ENCODE measurements at regions not wholly inside any gene's neighbourhood (a gene's known extent, or its start where the extent isn't known, plus 50 kb on each side); places are given as distances from the start of the nearest gene placed in this dataset.

DNA sequence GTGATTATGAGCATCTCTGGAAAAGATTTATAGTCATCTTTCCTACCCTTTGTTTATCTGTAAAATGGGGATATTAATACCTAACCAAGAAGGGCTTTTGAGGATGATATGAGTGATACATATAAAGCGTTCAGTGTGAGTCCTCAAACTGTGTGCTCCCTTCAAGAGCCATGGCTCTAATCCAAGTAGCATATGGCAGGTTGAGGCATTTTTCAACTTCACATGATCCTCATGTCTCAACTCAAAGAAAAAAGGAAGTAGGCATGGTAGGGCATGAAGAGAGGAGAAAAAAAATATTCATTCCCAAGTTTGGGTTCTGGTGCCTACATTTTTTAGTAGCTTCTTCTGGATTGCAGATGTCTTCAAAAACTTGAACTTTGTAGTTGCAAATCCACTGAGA lies 286.3 kb upstream of the ATP2B1 start:
- no peak for DNase-seq (ENCODE audit: low read depth)

DNA sequence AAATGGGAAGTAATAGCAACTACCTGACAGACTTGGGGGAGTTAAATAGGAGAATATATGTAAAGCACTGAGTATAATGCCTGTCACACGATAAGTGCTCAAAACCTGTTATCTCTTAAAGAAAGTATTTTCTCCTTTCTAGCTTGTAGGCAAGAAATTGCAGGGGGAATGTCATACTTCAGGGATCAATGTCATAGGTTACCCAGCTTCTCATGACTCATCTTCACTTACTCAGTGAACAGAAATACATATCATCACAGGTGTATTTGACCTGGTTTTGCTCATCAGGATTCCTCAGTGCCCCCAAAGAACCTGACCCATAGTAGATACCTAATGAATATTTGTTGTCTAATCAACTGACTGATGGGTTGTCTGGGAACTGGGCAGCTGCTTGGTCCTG lies 285.0 kb upstream of the ATP2B1 start:
- DNase-seq (ENCODE audit: low read depth): no peak

DNA sequence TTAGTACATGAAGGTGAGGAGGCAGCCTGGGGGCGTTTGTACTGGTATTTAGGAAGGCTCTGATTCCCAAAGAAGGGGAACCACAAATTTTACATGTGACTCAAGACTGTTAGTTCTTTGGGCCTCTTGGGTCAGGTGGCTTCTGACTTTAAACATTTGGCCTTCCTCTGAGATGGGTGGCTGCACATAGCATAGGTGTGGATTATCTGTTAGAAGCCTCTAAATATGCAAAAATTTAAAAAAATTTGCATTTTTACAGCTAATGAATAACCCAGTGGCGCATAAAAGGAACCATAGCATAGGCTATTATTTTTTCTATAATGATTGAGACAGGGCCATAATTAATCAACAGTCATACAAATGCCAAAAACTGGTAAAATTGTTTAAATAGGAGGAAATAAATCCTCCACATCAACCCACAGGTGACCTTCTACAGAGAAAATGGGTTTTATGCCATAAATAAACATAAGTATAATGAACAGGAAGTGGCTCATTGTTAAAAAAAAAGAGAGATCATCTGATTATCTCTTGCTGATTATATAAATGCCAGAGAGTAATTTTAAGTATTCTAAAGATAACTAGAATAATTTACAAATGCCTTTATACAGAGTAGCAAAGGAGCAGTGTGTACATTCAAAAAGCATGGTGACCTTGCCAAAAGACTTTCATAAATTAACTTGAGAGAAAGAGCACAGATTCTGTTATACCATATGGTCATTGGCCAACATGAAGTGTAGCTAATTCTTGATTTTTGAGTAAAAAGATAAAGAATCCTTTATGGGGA lies 284.2 kb upstream of the ATP2B1 start:
- DNase-seq (ENCODE audit: low read depth): no peak

DNA sequence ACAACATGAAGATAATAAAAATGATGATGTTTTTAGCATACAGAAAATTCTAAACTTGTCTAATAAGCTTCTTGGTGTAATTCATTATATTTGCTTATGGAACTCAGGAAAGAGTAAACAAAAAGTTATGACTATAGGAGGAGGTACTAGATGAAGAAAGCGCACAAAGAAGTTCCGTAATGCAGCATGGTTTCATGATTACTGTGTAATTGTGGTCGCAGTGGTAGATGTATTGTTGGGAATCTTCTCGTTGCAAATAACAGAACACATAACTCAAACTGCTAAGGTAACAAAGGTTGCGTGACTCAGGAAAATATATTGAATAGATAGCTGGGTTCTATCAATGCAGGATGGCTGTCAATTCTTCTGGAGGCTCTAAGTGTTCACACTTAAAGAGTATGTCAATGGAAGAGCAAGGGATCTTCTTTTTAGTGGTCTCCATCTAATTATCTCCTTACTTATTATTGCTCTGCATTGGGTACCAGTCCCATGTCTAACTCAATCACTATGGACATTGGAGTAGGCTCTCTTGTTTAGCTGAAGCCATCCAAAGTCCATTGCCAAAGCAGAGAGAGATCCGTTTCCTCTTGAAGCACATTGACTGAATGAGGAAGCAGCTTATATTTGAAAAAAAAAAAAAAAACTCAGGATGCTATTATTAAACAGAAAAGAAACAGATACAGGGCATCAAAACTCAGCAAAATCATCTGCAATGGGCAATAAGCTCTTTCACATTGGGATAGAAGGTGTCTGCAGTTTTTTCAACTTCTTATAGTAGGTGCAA lies 283.4 kb upstream of the ATP2B1 start:
- DNase-seq (ENCODE audit: low read depth): no peak

DNA sequence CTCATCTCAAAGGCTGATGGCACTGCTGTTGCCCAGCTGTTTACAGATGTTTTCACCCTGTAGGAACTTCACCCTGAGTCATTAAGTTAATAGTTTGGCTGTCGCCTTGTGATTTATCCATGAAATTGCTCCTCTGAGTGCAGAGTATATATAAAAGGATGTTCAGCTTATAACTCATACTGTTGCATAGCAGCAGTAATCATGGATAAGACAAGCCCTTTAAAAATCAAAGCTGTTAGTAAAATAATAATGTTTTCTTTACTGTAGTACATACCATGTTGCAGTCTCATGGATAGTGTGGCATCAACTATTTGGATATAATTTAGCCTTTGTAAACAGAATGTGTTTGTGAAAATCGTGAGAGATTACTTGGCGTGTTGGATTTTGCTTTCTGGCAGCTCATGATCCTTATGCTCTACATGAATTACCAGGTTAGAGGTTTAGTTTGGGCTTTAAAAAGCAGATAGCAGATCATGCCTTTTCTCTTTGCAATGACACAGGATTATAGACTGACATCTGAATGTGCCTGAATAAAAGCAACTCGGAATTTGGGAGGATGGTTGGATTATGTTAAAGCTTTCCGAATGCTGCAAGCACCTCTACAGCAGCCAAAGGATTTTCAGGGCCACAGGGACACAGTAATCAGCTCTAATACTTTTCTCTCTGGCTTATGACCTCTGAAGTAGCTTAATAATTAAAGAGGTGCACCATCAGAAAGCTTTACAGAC lies 279.7 kb upstream of the ATP2B1 start:
- no peak for DNase-seq (ENCODE audit: low read depth)

DNA sequence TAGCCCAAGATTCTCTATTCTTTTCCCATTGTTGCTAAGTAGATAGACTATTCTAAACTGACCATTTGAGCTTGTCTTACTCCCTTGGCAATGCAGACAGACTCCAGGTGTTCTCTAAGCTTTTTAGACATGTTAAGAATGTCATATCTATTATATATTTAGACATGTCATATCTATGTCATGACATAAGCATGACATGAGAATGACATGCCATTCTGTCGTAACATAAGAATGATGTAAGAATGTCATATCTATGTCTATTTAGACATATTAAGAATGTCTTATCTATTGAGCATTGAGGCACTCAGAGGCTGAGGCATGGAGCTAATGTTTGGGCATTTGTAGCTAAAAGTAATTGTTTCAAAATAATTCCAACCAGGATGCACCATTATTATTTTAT lies 277.3 kb upstream of the ATP2B1 start:
- DNase-seq (ENCODE audit: low read depth): no peak

DNA sequence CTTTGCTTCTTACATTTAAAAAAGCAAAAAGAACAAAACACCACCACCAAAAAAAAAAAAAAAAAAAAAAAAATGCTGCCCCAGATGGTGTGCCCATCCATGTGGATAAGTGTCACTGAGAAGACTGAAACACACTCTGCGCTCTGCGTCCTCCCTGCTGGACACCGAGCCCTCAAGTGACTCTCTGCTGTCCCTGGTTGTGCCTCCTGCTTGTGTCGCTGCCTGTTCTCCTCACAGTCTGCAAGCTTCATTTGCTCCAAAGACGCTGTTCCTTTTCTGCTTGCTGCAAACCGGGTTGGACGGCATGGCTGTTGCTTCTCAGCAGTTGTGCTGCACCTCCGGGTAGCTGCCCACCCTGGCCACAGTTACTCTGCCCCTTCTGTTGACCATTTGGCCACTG lies 276.2 kb upstream of the ATP2B1 start:
- no peak for DNase-seq (ENCODE audit: low read depth)

DNA sequence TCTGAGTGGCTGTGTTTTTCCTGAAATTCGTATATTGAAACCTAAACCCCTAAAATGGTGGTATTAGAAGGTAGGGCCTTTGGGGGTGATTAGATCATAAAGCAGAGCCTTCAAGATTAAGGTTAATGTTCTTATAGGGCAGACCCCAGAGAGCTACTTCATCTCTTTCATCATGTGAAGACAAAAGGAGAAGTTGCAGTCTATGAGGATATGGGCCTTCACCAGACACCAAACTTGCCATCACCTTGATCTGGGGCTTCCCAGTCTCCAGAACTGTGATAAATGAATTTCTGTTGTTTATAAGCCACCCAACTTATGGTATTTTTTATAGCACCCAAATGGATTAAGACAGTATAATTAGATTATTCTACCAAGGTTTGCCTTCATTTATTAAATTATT lies 275.0 kb upstream of the ATP2B1 start:
- DNase-seq (ENCODE audit: low read depth): no peak

DNA sequence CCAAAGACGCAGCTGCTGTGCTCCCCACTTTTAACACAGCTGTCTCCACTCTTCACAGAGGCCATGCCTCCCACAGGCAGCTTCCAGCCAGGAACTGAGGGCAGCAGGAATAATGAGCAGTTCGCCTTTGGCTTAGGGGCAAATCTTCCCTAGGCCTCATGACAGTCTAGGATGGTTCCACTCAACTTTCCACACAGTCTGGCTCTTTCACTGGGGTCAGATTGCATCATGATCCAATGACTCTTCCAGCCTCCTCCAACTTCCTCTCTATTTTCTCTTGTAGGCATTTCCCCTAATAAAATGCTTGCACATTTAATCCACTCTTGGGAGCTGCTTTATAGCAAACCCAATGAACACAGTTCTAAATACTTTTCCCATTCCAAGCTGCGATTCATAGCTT lies 271.6 kb upstream of the ATP2B1 start:
- DNase-seq (ENCODE audit: low read depth): peak; percentile 88

DNA sequence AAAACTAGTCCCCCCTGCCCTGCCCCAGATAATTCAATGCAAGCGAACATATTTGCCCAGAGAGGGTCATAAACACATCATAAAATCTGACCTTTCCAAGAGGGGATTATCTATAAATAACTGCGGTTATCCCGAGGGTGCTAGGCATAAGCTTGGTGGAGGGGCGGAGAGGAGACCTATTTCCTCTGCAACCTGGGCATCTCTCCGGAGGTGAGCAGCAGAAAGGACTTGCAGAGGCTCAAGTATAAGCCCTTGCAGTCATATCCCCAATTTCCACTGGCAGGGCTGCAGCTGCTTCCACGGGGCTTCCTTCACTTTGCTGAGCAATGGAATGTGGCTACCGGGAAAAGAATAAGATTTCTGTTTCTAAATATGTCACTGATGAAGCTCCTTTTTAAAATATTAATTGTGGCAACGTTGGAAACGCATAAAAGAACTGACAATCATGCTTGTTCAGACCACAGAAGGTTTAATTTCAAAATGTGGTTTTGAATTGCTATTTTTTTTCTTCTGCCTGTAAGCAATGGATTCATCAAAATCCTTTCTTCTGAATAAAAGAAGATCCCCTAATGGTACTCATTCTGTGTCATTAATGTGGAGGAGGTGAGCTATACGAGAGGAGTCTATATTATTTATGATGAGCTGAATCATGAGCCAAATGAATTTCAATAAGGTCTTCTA lies 268.9 kb upstream of the ATP2B1 start:
- DNase-seq (ENCODE audit: low read depth): peak; percentile 36

DNA sequence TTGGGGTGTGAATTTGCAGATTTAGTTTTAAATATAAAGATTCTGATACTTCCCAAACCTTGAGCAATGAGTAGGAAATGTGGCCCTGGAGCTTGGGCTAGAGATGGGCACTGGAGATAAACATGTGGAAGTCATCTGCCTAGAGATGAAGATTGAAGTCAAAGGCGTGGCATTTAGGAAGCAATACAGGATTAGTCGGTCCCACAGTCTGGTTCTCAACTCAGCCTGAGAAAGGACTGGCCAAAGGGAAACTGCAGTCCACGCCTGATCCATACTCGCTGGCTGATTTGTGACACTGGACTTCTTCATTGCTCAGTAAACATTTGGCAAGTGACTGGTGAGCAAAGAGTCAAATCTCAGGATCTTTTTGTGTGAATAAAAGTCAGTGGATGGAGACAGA lies 268.2 kb upstream of the ATP2B1 start:
- peak; percentile 68 for DNase-seq (ENCODE audit: low read depth)

DNA sequence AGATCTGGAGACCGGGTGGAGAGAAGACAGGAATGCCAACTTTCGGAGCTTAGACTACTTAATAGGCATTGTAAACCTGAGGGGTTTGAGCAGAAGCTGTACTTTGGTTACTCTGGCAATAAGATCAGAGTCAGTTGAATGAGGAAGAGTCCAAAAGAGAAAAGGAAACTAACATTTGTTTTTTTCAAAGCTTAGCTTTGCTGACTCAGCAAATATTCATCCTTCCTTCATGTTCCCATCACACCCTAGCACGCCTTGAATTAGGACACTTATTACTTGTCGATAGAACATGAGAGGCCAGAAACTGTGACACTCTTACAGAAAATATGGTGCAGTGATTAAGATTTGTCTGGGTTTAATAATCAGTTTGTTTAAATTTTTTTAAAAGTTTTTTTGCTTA lies 266.9 kb upstream of the ATP2B1 start:
- DNase-seq (ENCODE audit: low read depth): no peak

DNA sequence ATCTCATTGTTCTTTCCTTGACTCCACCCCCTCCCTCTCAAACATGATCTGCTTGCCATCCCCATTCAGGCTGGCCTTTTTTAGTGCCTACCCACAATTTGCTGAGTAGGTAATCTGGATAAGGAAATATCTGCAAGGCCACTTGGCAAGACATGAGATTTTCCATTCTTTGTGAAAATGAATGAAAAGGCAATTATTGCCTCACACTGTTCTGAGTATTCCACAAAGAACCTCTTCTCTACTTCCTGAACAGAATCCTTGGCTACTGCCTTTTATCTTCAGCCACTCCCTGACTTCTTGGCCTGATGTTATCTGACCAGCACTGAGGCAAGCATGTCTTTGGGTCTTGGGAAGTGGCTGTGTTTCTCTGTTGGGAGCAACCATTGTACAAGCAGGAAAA lies 263.2 kb upstream of the ATP2B1 start:
- peak; percentile 57 for DNase-seq (ENCODE audit: low read depth)

DNA sequence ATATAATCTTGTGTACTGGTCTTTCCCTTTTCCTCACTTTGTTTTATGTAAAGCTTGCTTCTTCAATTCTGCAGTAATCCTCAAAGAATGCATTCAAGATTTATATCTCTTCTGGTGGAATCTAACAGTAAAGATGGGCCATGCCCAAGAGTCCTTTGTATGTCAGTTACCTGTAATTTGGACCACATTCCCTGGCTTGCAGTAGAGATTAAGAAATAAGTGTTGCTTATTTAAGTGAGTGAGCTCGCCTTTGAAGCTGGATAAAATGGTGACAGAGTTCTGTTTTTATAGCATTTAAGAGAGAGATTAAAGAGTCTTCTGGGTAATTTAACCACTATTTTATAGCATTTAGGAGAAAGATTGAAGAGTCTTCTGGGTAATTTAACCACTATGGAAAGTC lies 262.1 kb upstream of the ATP2B1 start:
- DNase-seq (ENCODE audit: low read depth): no peak

DNA sequence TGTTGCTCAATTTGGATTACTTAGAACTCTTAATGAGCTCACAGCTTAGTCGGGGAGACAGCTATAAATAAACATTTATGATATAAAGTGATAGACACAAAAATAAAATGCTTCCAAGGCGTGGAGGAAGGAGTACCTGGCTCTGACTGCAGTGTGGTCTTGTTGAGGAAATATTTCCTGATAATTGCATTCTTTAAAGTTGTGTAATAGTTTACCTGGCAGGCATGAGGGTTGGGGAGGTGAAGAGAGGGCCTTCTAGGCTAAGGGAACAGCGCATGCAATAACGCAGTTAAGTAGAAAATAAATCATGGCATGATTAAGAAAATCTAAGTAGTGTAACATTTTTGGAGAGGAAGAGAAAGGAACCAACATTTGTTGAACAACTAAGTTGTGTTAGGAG lies 260.5 kb upstream of the ATP2B1 start:
- DNase-seq (ENCODE audit: low read depth): no peak

DNA sequence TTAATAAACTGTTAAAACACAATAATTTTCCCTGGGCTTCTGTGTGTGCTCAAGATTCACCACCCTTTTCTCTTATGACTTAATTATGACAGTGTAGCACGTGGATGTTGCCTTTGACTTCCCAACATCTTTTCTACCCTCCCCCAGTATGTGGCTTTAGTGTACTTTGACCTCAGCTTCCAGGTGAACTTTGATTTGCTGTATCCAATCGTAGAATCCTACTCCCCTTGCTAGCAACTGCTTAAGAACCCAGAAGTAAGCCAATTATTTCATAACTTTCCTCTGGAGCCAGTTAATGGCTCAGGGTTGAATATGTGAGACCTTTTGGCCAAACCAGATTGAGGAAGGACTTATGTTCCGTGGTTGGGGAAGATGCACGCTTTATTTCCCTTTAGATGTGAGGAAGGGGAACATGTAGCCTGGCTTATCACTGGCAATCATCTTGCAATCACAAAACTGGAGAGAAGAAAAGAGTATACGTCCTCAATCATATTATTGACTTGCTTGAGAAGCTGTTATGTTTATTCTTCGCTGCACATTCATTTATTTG lies 259.6 kb upstream of the ATP2B1 start:
- DNase-seq (ENCODE audit: low read depth): no peak

DNA sequence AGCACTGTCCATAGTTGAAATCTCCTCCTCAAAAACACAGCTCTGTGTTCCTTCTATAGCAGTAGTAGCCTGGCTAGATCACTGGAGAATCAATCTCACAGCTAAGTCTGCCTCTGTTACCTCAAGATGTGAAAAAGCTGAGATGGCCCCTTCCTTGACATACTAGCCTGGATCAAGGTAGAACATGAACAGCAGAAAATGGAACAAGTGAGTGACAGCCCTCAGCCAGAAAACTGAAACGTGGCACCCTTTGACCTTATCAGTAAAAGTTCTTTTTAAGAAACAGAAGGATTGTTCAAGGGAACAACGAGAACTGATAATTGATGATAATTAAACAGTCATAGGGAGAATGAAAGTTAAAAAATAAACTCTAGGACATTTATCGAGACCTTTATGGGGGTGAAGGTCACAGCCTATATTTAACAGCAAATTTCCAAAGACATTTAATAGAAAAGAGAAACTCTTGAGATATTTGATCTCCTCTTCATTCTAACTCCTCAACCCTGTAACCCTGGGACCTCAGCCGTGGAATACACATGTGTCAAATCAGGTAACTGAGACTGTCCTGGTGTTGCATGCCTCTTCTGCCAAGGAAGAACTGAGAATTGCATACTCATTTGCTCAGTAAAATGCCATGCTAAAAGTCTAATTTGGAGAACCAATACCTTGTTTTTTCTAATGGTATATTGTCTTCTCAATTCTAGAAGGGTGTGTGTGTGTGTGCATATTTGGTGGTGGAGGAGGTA lies 258.0 kb upstream of the ATP2B1 start:
- DNase-seq (ENCODE audit: low read depth): no peak

DNA sequence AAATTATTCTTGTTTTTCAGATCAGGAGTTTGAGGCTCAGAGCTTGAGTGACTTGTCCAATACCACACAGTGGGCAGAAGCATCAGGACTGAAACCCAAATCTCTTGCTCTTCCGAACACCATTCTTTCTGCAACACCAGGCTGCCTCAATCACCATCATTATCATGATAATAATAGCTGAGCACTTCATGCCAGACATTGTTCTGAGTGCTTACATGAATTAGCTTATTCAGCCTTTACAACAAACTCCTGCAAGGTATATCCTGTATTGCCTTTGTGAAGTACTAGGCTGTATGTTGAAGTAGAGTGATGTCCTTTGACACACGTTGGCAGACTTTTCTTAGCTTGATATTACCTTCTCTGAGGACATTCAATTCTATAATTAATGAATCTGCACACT lies 257.4 kb upstream of the ATP2B1 start:
- DNase-seq (ENCODE audit: low read depth): no peak

DNA sequence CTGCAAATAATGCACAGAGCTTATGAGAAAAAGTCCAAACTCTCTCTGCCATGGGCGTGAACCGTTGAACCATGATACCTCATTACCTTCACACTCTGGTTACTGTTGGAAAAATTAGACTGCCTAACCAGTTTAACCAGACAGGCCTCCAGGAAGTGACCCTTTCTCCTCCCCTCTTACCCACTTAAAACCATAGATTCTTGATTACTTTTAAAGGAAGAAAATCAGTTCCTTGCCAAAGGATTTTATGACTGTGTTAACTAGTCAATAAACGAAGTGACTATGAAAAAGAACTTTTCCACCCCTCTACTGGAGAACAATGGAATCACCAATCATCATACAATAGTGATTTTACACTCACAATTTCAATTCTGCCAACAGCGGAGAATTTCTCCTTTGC lies 254.0 kb upstream of the ATP2B1 start:
- no peak for DNase-seq (ENCODE audit: low read depth)

DNA sequence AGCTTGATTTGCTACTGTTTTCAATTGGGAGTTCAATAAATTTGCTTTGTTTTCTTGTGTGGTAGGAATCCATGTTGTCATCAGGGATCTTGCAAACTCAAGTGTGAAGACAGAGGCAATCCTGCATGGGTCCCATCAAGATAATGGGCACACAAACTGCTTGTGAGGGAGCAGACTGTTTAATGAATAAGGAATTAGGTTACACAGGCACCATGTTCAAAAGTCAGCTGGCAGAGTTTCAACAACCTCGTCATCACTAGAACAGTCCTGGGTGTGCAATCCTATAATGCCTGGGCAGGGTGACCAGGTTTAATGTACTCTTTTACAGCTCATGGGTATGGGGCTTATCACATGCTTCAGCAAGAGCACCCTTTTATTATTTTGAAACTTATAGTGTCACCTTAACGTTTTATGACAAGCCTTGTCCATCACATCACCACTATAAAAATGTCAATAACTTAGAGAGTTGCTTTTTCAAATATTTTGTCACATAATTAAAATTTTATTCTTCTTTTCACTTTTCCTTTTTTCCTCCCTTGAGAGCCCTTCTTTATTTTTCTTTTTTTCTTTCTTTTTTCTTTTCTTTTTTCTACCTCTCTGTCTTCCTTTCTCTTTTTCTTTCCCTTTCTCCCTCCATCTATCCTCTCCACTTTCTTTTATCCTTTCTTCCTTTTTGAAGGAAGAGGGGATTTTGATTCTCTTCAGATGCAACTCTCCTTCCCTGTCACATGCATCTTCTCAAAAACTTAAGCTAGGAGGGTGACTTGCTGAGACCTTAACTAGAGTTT lies 252.2 kb upstream of the ATP2B1 start:
- DNase-seq (ENCODE audit: low read depth): peak; percentile 61
